Panc1 (cell line): ENCODE measurements at regions not wholly inside any gene's neighbourhood (a gene's known extent, or its start where the extent isn't known, plus 50 kb on each side); places are given as distances from the start of the nearest gene placed in this dataset.

ENCODE experiments used
- CTCF ChIP-seq: fragments of 450-650 bp; IDR thresholded peaks from 2 replicates; pipeline ENCODE4 v1.5.1; 2017; ENCODE audit warnings: mild to moderate bottlenecking
- POLR2AphosphoS5 ChIP-seq: IDR thresholded peaks from 2 replicates; pipeline ENCODE4 v1.6.1; 2012; ENCODE audit warnings: mild to moderate bottlenecking, low read depth, low read length, moderate library complexity
- REST ChIP-seq, 2 experiments: IDR thresholded peaks; 2 replicates each; pipeline ENCODE4 v1.6.1; 2011 to 2012; ENCODE audit warnings: low read depth in 2 of 2, control low read depth in 1 of 2, low read length in 1 of 2, mild to moderate bottlenecking in 1 of 2, moderate library complexity in 1 of 2; ENCODE audit not compliant: insufficient read depth in 1 of 2
- SIN3A ChIP-seq: IDR thresholded peaks from 2 replicates; pipeline ENCODE4 v1.6.1; 2012; ENCODE audit warnings: low read depth, mild to moderate bottlenecking, low read length, moderate library complexity, borderline replicate concordance; ENCODE audit not compliant: insufficient read depth
- TCF7L2 ChIP-seq: IDR thresholded peaks from 2 replicates; pipeline ENCODE4 v1.6.1; 2011; ENCODE audit warnings: mild to moderate bottlenecking, low read depth, low read length, inconsistent platforms

GRCh38 chr18:51279367-51279984, 82.0 kb upstream of the MEX3C start:
- no peak for TF ChIP-seq CTCF
- no peak for TF ChIP-seq REST (IDR thresholded peaks at IDR 0.05; ENCODE audit: insufficient read depth in 1 of 2, low read depth in 2 of 2, low read length in 1 of 2)
- TF ChIP-seq TCF7L2, result no peak
- TF ChIP-seq POLR2AphosphoS5, result no peak
- TF ChIP-seq SIN3A, result no peak
